NCI-H82 treated with DMSO at 0.1 percent for 48 hours (cell line): ENCODE measurements at regions not wholly inside any gene's neighbourhood (a gene's known extent, or its start where the extent isn't known, plus 50 kb on each side); places are given as distances from the start of the nearest gene placed in this dataset.
A peak's percentile ranks its signal among the peaks of the same experiment; 100 is the strongest.
"Not testable (repeated sequence)": the region's sequence is repeated elsewhere in the genome, so short reads cannot be mapped to it uniquely, and the experiment has no call there.

Source experiments
- DNase-seq: peaks from one replicate; lab custom pipeline; 2025; ENCODE audit not compliant: unreplicated experiment; lab: John Stamatoyannopoulos, UW

GRCh38 chr2:150066490-150066889 is 421.0 kb downstream of the RND3 start:
- DNase-seq: peak; percentile 47

DNA sequence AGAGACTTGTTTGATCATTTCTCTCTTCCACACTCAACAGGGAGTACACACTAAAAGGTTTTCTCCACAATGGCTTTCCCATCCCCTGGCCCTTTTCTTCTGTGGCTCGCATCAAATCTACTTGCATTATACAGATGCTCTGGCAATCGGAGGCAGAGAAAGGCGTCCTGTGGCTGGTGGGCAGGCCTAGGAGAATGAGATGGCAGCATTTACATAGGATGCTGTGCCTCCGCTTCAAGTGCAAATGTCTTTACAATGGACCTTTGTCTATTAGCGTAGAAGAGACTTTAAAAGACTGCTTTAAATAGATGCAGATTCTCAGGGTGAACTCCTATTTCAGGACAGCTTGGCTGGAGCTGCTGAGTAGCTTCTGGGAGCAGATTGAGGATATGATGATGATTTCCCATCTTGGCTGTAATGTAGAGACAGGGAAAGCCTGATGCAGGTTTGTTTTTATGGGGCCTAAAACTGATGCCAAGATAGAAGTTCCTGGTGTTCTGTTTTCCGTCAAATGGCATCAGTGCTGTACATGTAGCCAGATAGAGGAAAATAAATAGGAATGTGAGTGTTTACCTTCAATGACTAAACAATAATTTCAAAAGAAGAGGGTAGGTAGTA is 423.4 kb downstream of the RND3 start:
- DNase-seq: no peak

GRCh38 chr2:150063432-150063889 is 424.0 kb downstream of the RND3 start:
- no peak for DNase-seq

DNA sequence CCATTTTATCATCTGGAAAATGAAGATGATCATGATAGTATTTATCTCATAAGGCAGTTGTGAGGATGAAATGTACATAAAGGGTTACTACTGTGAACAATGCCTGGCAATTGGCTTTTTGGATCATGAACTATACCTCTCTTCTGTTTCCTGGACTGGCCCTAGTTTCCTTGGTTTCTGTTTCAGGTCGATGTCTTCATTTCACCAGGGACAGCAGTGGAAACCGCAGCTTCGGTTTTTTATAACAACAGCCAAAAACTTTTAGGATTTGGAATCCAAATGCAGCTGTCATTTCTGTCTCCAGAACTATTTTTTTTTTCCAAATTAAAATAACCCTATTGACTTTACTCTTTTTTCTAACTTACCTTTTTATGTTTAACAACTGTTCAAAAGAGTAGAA is 425.1 kb downstream of the RND3 start:
- DNase-seq: no peak

DNA sequence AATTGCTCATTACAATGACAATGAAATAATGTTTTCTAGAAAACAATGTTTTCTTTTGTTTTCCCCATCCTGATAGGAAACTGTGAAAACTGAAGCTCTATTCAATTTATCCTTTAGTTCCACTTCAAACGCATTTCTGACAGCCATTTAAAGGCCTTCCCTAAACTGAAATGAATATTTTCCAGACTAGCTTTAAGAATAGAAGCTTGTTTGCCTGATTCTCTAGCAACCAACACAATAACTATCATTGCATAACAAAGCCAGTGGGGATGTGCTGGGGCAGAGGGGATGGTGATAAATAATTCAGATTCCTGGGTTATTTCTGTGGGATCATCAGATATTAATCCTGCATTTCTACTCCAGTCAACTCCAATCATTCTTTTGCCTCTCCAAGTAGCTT is 427.1 kb downstream of the RND3 start:
- DNase-seq: no peak

DNA sequence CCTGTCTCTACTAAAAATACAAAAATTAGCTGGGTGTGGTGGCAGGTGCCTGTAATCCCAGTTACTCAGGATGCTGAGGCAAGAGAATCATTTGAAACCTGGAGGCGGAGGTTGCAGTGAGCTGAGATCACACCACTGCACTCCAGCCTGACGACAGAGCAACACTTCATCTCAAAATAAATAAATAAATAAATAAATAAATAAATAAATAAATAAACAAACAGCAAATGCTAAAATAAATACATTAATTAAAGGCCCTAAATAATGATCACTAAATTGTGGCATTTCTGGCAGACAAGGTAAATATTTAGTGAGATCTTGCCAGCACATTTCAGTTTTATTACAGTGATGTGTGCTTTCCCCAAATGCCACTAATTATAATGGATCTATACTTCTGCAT is 427.8 kb downstream of the RND3 start:
- DNase-seq: not testable (repeated sequence)

GRCh38 chr2:150052457-150052856 is 435.0 kb downstream of the RND3 start:
- DNase-seq: no peak

GRCh38 chr2:150051004-150051403 is 436.5 kb downstream of the RND3 start:
- DNase-seq: no peak

- no peak for DNase-seq
Measured at GRCh38 chr2:150050036-150050435, 437.4 kb downstream of the RND3 start.

- no peak for DNase-seq
Measured at GRCh38 chr2:150047620-150048222, 439.7 kb downstream of the RND3 start.

- peak; percentile 29 for DNase-seq
Measured at GRCh38 chr2:150046810-150047209, 440.7 kb downstream of the RND3 start.

GRCh38 chr2:150046211-150046610 is 441.3 kb downstream of the RND3 start:
- no peak for DNase-seq

- DNase-seq: no peak
Measured at GRCh38 chr2:150045601-150046000, 441.9 kb downstream of the RND3 start.

DNA sequence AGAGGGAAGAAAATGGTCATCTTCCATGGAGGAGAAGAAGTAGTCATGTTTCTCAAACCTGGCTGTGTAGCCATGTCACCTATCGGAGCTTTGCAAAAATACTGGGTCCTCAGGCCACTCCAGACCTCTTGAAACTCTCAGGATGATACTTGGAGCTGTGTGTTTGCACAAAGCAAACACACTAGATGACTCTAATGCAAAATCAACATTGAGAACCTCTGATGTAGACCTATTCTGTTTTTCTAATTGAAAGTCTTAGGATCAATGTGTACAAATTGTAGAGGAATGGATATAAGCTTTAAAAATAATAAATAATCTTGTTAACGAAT is 444.3 kb downstream of the RND3 start:
- no peak for DNase-seq

DNA sequence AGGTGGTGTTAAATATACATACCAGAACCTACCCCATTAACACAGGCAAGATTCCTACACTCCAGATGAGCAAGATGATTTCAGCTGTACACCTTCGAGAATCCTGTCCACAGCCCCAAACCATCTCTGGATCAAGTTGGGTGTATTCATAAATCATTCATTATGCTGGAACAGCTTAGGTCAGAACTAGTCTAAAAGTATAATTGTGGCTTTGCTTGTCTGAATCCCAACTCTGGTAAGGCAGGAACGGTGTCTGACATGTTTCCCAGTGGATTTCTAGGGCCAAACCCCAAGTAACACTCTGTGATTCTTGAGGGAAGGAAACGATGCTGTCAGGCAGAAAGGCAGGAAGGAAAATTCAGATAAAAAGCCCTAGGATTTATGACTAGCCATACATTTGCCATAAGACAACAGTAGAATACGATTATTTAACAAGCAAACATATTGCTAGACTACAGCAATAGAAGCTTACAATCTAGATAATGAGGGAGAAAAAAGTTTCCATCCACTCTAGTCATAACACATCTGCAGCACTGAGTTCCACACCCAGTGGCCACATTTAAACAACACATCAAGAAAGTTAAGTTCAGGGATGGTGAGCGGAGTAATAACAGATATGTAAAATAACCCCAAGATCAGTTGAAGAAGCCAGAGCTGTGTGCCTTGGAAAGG is 444.8 kb downstream of the RND3 start:
- no peak for DNase-seq

DNA sequence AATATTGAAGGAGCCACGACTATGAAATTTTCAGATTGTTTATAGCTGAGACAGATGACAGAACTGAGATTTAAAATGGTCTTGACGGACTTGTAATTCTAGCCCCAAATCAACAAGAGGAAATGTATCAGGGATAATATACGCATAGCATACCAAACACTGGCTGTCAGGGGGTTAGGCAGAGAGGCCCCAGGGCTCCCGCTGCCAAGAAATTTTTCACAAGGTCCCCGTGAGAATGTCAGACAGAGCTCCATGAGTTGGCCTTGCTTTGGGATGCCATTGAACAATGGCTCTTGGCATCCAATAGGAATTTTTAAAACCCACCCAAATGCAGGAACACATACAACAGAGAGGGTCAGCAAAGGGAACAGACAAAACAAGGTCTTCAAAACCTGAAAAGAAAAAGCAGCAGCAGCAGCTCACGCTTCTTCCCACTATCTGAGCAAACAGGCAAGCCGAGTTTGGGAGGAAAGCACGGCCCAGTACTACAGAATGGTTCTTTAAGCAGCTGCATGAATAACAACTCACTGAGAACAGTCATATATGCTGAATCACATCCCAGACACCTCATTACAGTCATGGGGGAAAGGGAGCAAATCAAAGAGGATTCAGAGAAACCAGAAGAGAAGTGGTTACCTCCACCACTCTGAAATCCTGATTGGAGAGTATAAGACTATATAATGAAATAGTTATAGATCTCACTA is 445.6 kb downstream of the RND3 start:
- DNase-seq: no peak

DNA sequence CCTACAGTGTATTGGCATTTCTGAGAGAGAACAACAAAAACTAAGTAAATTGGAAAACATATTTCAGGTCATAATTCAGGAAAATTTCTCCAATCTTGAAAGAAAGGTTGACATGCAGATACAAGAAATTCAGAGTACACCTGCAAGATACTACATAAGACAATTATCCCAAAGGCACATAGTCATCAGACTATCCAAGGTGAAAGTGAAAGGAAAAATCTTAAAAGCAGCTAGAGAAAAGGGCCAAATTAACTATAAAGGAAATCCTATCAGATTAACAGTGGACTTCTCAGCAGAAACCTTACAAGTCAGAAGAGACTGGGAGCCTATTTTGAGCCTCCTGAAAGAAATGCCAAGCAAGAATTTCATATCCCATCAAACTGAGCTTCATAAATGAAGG is 449.0 kb upstream of the MMADHC start:
- no peak for DNase-seq

DNA sequence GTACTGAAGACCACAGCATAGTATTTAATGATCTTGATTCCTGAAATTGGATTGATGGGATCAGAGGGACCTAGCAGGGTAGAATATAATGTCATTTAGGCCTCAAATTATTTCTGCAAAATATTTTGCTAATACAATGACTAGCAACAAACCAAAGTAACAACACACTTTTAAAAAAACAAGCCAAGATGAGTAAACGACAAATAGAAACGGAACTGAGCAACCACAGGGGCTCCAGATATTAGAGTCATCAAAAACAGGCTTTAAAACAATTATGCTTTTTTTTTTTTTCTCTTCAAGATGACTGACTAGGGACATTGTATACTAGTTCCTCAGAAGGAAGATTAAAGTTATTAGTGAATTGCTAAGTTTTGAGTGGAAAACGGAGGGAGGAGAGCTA is 447.1 kb upstream of the MMADHC start:
- no peak for DNase-seq

DNA sequence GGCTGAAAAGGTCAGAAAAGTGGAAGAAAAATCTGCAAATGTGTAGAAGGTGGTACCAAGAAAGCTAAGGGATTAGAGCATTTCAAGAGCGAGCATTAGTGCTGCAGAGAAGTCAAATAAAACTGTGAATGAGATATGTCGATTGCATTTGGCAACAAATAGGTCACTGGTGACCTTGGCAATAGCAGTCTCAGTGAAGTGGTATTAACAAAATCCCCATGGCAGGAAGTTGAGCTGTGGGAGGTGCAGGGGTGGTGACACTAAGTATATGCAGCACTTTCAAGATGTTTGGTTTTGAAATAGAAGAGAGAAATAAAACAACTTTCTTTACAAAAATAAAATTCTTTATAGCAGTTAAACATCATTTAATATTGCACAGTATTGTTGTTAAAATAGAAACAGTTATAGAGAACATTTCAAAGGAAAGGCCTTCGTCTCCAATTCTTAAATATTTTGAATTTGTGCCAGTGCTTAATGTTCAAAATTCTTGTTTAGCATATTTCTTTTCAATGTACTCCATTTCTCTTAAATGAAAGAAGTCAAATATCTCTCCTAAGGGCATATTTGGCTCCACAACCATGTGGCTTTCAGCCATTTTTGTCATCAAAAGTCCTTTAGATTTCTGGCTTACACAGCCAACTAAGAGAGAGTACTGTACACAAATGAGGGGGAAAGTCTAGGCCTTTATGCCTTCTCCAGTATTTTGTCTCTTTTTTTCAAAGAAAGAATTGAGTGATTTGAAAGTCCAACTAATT is 443.0 kb upstream of the MMADHC start:
- no peak for DNase-seq

DNA sequence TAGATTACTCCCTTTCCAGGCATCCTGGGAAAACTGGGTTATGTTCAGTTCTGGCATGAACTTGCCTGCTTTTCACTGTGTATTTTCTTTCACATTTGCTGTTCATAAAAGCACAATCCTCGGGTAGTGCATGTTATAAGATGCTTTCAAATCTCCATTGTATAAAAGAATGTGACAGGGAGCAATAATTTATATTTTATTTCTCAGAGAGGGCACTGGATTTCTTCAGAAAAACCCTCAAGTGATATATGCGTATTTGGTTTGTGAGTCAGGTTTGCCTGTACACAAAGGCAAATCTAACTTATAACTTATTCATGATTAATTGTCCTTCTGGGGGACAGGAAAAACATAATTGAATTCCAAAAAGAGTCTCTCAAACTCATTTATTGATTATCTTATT is 440.7 kb upstream of the MMADHC start:
- no peak for DNase-seq

GRCh38 chr2:150027164-150027563 is 439.6 kb upstream of the MMADHC start:
- DNase-seq: no peak
